ENCODE measurements at regions not wholly inside any gene's neighbourhood (a gene's known extent, or its start where the extent isn't known, plus 50 kb on each side); places are given as distances from the start of the nearest gene placed in this dataset.

DNA sequence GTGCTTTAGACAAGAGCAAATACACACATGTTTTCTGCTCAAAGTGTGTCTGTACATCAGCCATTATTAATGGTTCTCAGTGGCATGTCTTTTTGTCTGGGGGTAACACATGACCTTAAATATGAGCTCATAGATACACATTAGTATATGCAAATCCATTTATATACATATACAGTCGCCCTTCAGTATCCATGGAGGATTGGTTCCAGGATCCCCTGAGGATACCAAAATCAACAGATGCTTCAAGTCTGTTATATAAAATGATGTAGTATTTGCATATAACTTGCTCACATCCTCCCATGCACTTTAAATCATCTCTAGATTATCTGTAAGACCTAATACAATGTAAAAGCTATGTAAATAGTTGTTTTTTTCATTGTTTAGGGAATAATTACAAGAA is 298.1 kb downstream of the OLFM4 start:
- TF ChIP-seq CTCF (conservative IDR thresholded peaks at IDR 0.05), result no peak
- TF ChIP-seq ZFX (IDR thresholded peaks at IDR 0.05), result no peak
